Activated CD4-positive, alpha-beta memory T cell treated with anti-CD3 and anti-CD28 coated beads, Interleukin-2, amount 10 ng/mL, durations not matched to agents 7 days and 5 days (primary cell): ENCODE measurements at regions not wholly inside any gene's neighbourhood (a gene's known extent, or its start where the extent isn't known, plus 50 kb on each side); places are given as distances from the start of the nearest gene placed in this dataset.

Experiments
- CTCF ChIA-PET: fragments of 350-600 bp; sonication (Branson Sonifier 250); formaldehyde crosslinking; loops from one replicate; lab custom pipeline; 2021; ENCODE audit warnings: antibody characterized with exemption, inconsistent platforms; lab: Charles Lee
- POLR2A ChIA-PET: fragments of 350-600 bp; sonication (Branson Sonifier 250); formaldehyde crosslinking; loops from one replicate; lab custom pipeline; 2021; ENCODE audit warnings: antibody characterized with exemption; lab: Charles Lee
- DNase-seq: peaks from one replicate; pipeline ENCODE4 v3.0.0-alpha.2; 2020
- H3K27ac Mint-ChIP-seq: one replicate; pipeline ENCODE4 v1.8.0; 2021; ENCODE audit warnings: mild to moderate bottlenecking, mixed read lengths
- H3K27me3 Mint-ChIP-seq: one replicate; pipeline ENCODE4 v1.8.0; 2021; ENCODE audit warnings: mixed read lengths
- H3K36me3 Mint-ChIP-seq: one replicate; pipeline ENCODE4 v1.8.0; 2021; ENCODE audit warnings: low read depth, mixed read lengths
- H3K4me1 Mint-ChIP-seq: one replicate; pipeline ENCODE4 v1.8.0; 2021; ENCODE audit warnings: mixed read lengths
- H3K4me3 Mint-ChIP-seq: one replicate; pipeline ENCODE4 v1.8.0; 2021; ENCODE audit warnings: mild to moderate bottlenecking, mixed read lengths
- H3K9me3 Mint-ChIP-seq: one replicate; pipeline ENCODE4 v1.8.0; 2021; ENCODE audit warnings: mixed read lengths

GRCh38 chr2:52882974-52883373 is 884.6 kb upstream of the CHAC2 start:
- no peaks in the 10 kb centered on the region for H3K36me3 Mint-ChIP-seq
- H3K27ac Mint-ChIP-seq: no peak overlapping the region
- ChIA-PET POLR2A (no interaction called here), CTCF (no interaction called here)
- no peak for DNase-seq
- no peaks in the 10 kb centered on the region for H3K4me1 Mint-ChIP-seq
- no peaks in the 10 kb centered on the region for H3K27me3 Mint-ChIP-seq
- H3K4me3 Mint-ChIP-seq: no peak overlapping the region
- H3K9me3 Mint-ChIP-seq: peaks cover 7% of the 10 kb centered on the region

GRCh38 chr2:52881606-52882005 is 886.0 kb upstream of the CHAC2 start:
- Mint-ChIP-seq H3K36me3 (no peaks in the 10 kb centered on the region), H3K27me3 (no peaks in the 10 kb centered on the region), H3K4me1 (no peaks in the 10 kb centered on the region), H3K4me3 (no peak overlapping the region), H3K9me3 (peaks cover 7% of the 10 kb centered on the region), H3K27ac (no peak overlapping the region)
- ChIA-PET POLR2A (no interaction called here), CTCF (no interaction called here)
- no peak for DNase-seq

GRCh38 chr2:52880872-52881271 is 886.7 kb upstream of the CHAC2 start:
- Mint-ChIP-seq H3K36me3 (no peaks in the 10 kb centered on the region), H3K9me3 (peaks cover 3% of the 10 kb centered on the region), H3K27me3 (no peaks in the 10 kb centered on the region), H3K27ac (no peak overlapping the region), H3K4me3 (no peak overlapping the region), H3K4me1 (no peaks in the 10 kb centered on the region)
- no peak for DNase-seq
- POLR2A ChIA-PET: no interaction called here
- CTCF ChIA-PET: no interaction called here

DNA sequence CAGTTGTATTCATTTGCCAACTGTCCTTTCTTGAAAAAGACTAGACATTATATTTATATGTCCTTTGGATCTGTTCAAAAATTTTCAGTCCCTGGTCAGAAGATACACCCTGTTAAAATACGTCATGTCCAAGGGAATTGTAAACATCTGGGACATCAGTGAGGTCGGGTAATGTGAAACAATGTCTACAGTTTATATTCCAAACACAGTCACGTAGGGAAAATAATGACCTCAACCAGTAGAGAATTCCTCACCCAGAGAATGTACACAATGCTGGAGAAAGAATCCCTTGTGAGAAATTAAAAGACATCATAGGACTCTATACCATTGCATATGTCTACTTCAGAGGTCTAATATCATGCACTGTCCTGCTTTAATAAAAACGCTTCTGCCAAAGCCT is 888.0 kb upstream of the CHAC2 start:
- Mint-ChIP-seq H3K4me3 (no peak overlapping the region), H3K27ac (no peak overlapping the region), H3K36me3 (no peaks in the 10 kb centered on the region), H3K4me1 (no peaks in the 10 kb centered on the region), H3K27me3 (no peaks in the 10 kb centered on the region), H3K9me3 (no peaks in the 10 kb centered on the region)
- CTCF ChIA-PET: no interaction called here
- POLR2A ChIA-PET: no interaction called here
- no peak for DNase-seq

GRCh38 chr2:52877703-52878102 is 889.9 kb upstream of the CHAC2 start:
- DNase-seq: no peak
- ChIA-PET CTCF (no interaction called here), POLR2A (no interaction called here)
- H3K4me1 Mint-ChIP-seq: no peaks in the 10 kb centered on the region
- no peak overlapping the region for H3K27ac Mint-ChIP-seq
- no peaks in the 10 kb centered on the region for H3K27me3 Mint-ChIP-seq
- no peaks in the 10 kb centered on the region for H3K9me3 Mint-ChIP-seq
- H3K36me3 Mint-ChIP-seq: no peaks in the 10 kb centered on the region
- H3K4me3 Mint-ChIP-seq: no peak overlapping the region

DNA sequence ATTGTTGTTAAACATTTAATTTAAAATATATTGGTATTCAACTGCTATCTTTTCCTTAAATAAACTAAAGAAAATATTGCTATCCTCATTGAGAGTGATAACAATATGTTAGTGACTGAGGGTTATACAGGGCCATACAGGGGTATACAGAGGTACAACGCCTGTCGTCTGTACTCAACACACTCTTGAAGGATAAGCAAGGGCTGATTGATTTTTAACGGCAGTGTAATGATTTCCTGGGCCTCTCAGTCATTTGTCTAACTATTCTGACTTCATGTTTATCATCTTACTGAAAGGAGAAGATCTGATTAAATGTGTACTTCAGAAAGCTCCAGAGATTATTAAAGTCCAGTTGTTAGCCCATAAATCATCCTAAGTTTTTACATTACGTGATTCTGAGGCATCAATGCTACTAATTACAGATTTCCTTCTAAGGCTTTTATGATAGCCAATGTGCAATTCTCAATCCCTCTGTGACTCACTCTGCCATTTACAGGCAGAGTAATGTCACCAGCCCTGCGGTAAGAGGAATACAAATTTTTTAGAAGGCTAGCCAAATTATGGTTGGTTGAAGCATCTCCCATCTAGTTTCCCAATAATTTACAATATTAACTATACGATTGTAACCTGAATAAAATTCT is 893.0 kb upstream of the CHAC2 start:
- H3K27ac Mint-ChIP-seq: no peak overlapping the region
- H3K27me3 Mint-ChIP-seq: no peaks in the 10 kb centered on the region
- H3K36me3 Mint-ChIP-seq: no peaks in the 10 kb centered on the region
- H3K4me3 Mint-ChIP-seq: no peak overlapping the region
- no peak for DNase-seq
- no peaks in the 10 kb centered on the region for H3K9me3 Mint-ChIP-seq
- POLR2A ChIA-PET: no interaction called here
- H3K4me1 Mint-ChIP-seq: no peaks in the 10 kb centered on the region
- CTCF ChIA-PET: no interaction called here

DNA sequence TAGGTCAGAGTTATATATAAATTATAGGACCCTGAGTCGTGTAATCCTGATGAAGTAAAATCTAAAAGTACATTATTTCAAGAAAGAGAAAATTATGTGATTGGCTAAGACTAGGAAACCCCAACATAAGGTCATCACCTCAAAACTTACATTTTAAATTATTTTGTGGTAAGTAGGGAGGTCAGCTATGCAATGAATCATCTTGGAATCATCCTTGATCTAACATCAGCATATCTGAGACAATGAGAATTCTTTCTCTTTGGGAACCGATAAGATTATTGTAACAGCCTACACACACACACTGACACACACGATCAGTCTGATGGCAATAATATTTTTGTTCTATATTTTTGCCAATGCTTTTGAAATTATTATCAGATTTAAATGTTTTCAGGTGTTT is 904.8 kb upstream of the CHAC2 start:
- ChIA-PET CTCF (no interaction called here), POLR2A (no interaction called here)
- H3K4me3 Mint-ChIP-seq: no peak overlapping the region
- no peaks in the 10 kb centered on the region for H3K36me3 Mint-ChIP-seq
- H3K4me1 Mint-ChIP-seq: no peaks in the 10 kb centered on the region
- no peaks in the 10 kb centered on the region for H3K9me3 Mint-ChIP-seq
- DNase-seq: no peak
- H3K27me3 Mint-ChIP-seq: no peaks in the 10 kb centered on the region
- no peak overlapping the region for H3K27ac Mint-ChIP-seq

- Mint-ChIP-seq H3K27ac (no peak overlapping the region), H3K4me1 (no peaks in the 10 kb centered on the region), H3K4me3 (no peak overlapping the region), H3K36me3 (no peaks in the 10 kb centered on the region), H3K9me3 (no peaks in the 10 kb centered on the region), H3K27me3 (no peaks in the 10 kb centered on the region)
- DNase-seq: no peak
- ChIA-PET CTCF (no interaction called here), POLR2A (no interaction called here)
These were observed 906.0 kb upstream of the CHAC2 start for GRCh38 chr2:52861596-52861995.

- ChIA-PET POLR2A (no interaction called here), CTCF (no interaction called here)
- Mint-ChIP-seq H3K4me1 (no peaks in the 10 kb centered on the region), H3K27ac (no peak overlapping the region), H3K36me3 (no peaks in the 10 kb centered on the region), H3K27me3 (no peaks in the 10 kb centered on the region), H3K4me3 (no peak overlapping the region), H3K9me3 (no peaks in the 10 kb centered on the region)
- DNase-seq: no peak
These were observed 908.5 kb upstream of the CHAC2 start for GRCh38 chr2:52859065-52859464.

DNA sequence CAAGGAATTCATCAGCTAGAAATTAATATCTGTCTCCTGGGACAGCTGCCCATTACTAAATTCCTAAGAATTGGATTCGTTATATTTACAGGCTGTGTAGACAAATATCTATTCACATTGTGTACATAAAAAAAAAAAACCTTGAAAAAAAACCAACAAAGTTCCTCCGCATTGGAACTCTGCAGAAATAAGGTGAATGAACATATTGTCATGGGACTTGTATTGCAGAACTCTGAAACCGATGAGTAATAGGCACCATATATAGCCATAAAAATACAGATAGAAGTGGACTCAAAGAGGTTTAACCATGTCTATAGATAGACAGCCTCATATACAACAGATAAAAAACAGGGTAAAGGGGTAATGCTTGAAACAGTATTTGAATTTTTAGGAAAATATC is 909.9 kb upstream of the CHAC2 start:
- Mint-ChIP-seq H3K4me1 (no peaks in the 10 kb centered on the region), H3K27ac (no peak overlapping the region), H3K9me3 (peaks cover 3% of the 10 kb centered on the region), H3K27me3 (no peaks in the 10 kb centered on the region), H3K36me3 (no peaks in the 10 kb centered on the region), H3K4me3 (no peak overlapping the region)
- ChIA-PET CTCF (no interaction called here), POLR2A (no interaction called here)
- DNase-seq: no peak

- no peak overlapping the region for H3K27ac Mint-ChIP-seq
- no peak overlapping the region for H3K4me3 Mint-ChIP-seq
- peaks cover 34% of the 10 kb centered on the region for H3K9me3 Mint-ChIP-seq
- DNase-seq: no peak
- H3K4me1 Mint-ChIP-seq: no peaks in the 10 kb centered on the region
- no peaks in the 10 kb centered on the region for H3K27me3 Mint-ChIP-seq
- no peaks in the 10 kb centered on the region for H3K36me3 Mint-ChIP-seq
- ChIA-PET CTCF (no interaction called here), POLR2A (no interaction called here)
These were observed 915.6 kb upstream of the CHAC2 start for GRCh38 chr2:52852006-52852405.

GRCh38 chr2:52844701-52845423 is 922.7 kb upstream of the CHAC2 start:
- no peaks in the 10 kb centered on the region for H3K4me1 Mint-ChIP-seq
- no peak for DNase-seq
- POLR2A ChIA-PET: no interaction called here
- H3K4me3 Mint-ChIP-seq: no peak overlapping the region
- no peak overlapping the region for H3K27ac Mint-ChIP-seq
- no peaks in the 10 kb centered on the region for H3K36me3 Mint-ChIP-seq
- peaks cover 16% of the 10 kb centered on the region for H3K9me3 Mint-ChIP-seq
- no peaks in the 10 kb centered on the region for H3K27me3 Mint-ChIP-seq
- CTCF ChIA-PET: no interaction called here

- Mint-ChIP-seq H3K27ac (no peak overlapping the region), H3K9me3 (peaks cover 5% of the 10 kb centered on the region), H3K4me1 (no peaks in the 10 kb centered on the region), H3K36me3 (no peaks in the 10 kb centered on the region), H3K27me3 (no peaks in the 10 kb centered on the region), H3K4me3 (no peak overlapping the region)
- ChIA-PET POLR2A (no interaction called here), CTCF (no interaction called here)
- DNase-seq: no peak
These were observed 931.7 kb upstream of the CHAC2 start for GRCh38 chr2:52835909-52836308.

- Mint-ChIP-seq H3K4me1 (no peaks in the 10 kb centered on the region), H3K27ac (no peak overlapping the region), H3K9me3 (peaks cover 5% of the 10 kb centered on the region), H3K36me3 (no peaks in the 10 kb centered on the region), H3K4me3 (no peak overlapping the region), H3K27me3 (no peaks in the 10 kb centered on the region)
- ChIA-PET CTCF (no interaction called here), POLR2A (no interaction called here)
- no peak for DNase-seq
These were observed 936.4 kb upstream of the CHAC2 start for GRCh38 chr2:52831216-52831615.
